Stimulated activated CD8-positive, alpha-beta memory T cell treated with anti-CD3 and anti-CD28 coated beads, Interleukin-15, amount 100 ng/mL, for 24 hours (primary cell): ENCODE measurements at regions not wholly inside any gene's neighbourhood (a gene's known extent, or its start where the extent isn't known, plus 50 kb on each side); places are given as distances from the start of the nearest gene placed in this dataset.

Experiments used
- DNase-seq: peaks from one replicate; pipeline ENCODE4 v3.0.0-alpha.2; 2020; ENCODE audit warnings: low read depth

DNA sequence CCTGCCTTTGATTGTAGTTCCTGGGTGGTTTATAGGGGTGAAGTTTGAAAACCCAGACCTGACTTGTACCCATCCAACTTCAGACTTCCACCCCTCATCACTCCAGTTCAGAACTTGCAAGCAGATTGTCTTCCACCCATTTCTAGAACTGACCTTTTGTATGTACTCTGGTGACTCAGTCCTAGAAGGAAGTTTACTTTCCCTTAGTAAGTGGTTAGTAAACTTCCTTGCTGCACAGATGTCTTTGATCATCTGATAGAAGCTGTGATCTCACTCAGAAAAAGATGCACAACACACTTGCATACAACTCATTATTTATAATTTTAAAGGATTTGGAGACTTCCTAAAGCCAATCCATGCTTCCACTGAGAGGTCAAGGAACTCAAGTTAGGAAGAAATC lies 368.0 kb downstream of the MFSD1 start:
- DNase-seq: no peak

DNA sequence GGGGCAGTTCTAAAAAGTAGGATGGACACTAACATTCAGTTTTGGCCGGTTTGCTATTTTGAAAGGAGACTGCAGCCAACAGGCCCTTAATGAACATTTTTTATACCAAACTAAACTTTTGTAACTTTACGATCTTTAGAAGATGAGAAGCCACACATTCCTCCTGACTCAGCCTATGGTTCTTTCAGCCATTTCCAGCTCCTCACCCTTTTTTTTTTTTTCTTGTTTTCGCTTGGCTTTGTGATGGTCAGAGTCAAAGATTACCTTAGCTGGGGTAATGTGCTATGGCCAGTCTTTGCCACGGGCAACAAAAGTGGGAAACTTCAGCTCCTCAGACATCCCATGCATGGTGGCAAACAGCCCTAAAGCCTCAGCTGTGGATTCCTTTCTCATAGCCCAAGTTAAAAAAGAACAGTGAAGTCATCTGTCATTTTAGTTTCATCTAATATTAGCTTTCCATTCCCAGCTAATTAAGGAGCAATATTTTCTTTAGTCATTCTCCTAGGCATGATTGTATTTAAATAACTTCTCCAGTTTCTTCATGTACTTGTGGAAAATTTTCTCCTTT lies 368.7 kb downstream of the MFSD1 start:
- no peak for DNase-seq

DNA sequence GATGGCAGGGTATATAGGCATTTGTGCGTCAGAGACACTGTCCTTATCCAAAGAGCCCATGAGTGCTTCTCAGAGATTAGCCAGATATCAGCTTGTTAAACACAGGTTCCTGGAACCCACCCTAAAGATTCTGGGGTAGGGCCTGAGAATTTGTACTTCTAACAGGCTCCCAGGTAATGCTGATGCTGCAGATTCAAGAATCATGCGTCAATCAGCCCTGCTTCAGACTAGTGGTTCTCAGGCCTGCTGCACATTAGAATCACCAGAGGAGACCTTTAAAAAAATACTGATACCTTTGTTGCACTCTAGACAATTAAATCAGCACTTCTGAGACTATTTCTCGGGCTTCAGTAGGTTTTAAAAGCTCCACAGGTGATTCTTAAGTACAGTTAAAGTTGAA lies 369.5 kb downstream of the MFSD1 start:
- no peak for DNase-seq

DNA sequence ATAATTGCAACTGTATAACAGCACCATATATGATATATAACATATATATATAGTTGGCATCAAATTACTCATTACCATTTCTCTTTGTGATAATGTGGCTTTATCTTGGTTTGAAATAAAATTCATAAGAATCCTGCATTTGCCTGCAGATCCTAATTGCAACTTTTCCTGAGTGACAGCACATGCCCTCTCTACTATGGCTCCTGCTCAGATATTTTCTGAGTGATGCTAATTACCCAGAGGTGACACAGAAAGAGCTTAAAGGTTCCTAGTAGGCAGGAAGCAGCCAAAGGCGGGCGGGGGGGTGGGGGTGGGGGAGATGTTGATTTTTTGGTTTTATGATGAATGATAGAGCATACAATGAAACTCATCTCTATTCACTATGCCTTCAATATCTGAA lies 370.6 kb downstream of the MFSD1 start:
- DNase-seq: no peak

DNA sequence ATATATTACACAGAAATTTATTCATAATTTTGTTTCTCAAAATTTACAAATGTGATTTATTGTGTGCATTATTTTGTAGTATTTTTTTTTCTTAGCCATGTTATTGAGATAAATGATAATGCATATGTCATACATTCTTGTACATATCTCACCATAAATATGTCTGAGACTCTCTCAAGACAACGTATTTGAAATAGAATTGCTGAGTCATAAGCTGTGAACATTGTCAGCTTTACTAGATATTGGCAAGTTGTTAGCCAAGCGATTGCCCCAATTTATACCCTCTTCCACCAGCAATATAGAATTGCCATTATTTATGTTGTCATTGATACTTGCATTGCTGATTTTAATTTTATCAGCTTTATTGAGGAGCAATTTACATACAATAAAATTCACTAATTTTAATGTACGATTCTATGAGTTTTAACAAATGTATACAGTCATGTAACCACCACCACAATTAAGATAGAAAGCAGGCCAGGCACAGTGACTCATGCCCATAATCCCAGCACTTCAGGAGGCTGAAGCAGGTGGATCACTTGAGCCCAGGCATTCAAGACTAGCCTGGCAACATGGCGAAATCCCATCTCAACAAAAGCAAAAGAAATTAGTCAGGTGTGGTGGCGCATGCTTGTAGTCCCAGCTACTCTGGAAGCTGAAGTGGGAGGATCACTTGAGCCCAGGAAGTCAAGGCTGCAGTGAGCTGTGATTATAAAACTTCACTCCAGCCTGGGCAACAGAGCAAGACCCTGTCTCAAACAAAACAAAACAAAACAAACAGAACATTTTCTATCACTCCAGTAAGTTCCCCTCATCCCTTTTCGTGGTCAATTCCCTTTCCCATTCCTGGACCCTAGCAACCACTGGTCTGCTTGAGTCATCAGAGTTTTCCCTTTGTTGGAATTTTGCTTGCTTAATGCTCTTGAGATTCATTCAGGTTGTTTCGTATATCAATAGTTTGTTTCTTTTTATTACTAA lies 373.1 kb downstream of the MFSD1 start:
- no peak for DNase-seq

DNA sequence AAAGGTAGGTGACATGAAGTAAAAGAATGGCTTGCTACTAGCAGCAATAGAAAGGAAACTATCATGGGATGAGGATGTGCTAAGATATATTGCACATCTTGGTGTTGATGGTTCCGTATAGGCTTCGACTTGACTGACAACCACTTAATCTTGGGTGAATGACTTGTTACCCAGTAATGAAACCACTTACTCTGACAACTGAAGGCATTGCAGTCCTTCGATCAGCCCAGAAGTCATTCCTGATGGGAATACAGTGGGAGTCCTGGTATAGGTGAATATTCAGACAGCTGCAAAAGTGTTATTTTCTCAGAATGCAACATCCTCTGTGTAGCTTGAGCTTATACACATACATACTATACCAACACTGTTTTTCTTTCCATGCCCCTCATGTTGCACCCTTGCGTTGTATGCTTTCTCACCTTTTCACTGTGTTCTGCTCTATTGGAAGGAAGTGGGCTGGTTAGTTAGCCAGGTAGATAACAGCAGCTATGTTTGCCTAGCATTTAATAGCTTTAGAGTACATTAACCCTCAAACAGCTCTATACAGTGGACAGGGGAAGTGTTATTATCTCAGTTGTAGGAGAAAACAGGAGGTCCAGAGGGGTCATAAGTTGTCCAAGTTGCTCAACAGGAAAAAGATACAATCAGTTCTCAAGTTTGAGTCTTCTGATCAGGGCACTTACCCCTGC lies 376.5 kb downstream of the MFSD1 start:
- DNase-seq: no peak

DNA sequence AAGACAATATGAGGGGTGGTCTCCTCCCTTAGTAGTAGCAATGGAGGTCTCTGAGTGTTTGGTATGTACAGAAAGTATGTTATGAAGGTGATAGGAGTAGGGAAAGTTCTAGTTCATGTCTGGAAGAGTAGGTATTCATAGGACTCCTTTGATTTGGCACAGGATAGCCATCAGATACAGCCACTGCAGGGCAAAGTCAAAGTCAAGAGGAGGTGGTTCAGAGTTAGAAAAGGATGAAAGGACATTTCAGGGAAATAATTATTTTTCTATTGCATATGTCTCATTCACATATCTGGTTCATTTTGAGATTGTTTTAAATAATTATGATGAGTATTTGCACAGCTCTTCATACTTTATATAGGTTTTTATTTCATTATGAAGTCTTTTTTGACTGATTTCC lies 381.1 kb downstream of the MFSD1 start:
- DNase-seq: no peak

DNA sequence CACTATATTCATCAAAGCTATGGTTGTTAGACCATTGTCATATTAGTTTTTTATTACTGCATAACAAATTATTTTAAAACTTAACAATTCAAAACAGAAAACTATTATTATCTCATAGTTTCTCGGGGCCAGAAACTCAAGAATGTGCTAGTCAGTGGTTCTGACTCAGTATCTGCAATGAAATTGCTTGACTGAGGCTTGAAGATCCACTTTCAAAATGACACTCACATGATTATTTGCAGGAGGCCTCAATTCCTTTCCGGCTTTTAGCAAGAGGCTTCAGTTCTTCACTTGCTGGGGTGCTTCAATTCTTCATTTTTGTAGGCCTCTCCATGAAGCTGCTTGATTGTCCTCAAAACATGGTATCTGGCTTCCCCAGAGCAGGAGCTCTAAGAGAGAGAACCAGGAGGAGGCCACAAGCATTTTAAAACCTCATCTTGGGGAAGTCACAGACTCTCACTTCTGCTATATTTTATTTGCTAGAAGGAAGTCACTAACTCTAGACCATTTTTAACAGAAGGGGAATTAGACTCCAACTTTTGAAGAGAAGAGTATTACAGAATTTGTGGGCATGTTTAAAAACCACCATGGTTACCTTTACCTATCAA lies 383.7 kb downstream of the MFSD1 start:
- DNase-seq: no peak

DNA sequence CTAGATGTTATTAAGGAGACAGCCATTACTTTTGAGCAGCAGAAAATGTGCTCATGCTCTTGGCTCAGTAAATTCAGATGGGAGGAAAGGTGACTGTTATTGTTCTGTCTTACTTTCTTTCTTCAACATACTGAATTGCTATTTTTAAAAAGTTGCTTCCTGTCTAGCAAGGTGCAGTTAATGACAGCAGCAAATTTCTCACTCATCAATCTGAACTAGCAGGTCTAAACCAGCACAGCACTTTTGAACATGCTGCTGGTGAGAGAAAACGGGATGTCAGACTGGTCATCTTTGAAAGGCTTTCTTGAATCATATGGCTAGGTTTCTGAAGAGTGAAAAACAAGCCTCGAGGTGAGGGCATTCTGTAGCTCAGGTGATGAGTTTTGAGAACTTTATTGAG lies 384.7 kb downstream of the MFSD1 start:
- no peak for DNase-seq

DNA sequence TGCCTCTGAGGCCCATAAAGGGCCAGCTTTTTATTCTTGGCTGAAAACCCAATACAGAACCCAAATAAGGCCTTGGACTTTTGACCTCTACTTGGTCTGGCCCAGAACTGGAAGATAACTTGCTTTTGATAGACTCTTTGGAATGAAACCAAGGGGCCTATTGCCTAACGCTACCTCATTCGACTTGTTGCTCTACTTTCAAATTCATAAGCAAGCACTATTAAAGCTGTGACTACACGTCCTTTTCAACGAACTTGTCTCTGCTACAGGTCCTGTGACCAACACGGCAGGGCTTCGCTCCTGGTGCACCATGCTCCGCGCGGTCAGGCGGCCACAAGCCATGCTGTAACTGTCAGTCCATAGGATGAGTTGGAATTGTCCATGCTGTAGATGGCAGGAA lies 385.4 kb downstream of the MFSD1 start:
- no peak for DNase-seq

DNA sequence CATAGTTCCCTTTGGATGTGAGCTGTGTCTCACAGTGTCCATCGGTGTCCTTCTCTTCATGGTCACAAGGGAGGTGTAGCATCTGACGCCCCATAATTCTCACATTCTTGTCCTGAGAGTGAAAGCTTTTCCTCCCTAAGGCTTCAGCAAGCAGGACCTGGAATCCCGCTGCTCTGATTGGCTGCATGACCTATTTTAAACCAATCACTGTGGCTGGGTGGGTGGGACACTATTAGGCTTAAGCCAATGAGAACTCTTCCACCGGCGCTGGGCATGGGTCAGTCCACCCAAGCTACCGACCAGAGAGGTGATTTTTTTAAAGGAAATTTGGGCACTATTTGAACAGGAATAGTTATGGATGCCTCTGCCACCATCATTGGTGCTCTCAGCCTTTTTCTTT lies 385.9 kb downstream of the MFSD1 start:
- no peak for DNase-seq

DNA sequence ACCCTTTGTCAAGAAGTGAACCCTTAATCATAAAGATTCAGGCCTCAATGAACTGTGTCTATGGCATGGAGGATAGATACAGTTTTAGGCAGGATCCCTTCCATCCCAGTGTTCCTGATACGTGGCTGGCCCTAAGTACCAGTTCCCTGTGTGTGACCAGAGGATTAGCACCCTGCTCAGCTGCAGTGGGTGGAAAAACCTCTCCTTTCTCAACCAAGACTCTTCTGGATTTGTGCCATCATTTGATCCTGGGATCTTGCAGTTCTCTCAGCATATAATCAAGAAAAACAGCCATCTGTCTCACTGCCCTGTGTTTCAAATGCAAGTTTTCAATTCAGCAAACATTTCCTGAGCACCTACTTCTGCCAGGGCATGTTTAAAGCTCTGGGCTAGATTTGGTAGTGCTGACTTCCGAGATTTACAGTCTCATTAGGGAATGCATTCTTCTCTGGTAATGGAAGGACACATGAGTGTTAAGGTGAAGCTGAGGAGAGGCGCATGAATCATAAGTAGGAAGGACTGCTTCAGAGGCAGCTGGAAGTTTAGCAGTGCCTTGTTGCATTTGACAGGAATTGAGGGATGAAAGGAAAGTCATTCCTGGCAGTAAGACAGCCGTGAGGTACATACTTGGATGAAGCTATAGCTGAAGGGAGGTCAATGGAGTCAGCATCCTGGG lies 388.3 kb downstream of the MFSD1 start:
- DNase-seq: no peak

DNA sequence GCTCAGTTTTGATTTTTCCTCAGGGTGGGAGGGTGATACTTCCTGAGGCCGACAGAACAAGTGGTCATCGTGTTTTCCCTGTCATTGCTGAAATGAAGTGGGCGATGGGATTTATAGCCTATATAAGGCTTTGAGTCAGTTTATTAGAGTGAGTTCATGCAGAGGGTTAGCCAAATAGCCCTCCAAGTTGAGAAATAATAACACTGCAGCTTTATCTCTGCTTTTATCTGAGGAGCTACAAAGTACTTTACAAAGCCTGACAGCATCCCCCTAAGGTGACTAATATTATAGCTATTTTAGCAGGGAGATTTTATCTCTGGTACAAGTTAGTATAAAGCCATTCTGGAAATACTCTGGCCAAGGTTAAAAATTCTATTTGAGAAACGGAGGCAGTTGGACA lies 389.6 kb downstream of the MFSD1 start:
- no peak for DNase-seq

DNA sequence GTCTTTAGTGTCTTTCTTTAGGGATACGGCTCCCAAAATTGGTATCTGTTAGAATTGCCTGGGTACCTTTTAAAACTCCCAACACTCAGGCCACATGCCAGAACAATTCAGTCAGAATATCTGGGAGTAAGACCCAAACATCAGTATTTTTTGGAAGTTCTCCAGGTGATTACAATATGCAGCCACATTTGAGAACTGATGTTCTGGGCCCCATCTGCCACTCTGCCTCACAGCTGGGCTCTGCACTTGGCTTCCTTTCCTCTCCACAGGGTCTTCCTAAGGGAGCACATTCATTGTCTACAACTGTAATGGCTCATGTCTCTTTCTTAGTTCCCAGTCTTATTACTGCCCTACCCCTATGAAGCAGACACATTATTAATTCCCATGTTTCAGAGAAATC lies 394.5 kb downstream of the MFSD1 start:
- DNase-seq: no peak

DNA sequence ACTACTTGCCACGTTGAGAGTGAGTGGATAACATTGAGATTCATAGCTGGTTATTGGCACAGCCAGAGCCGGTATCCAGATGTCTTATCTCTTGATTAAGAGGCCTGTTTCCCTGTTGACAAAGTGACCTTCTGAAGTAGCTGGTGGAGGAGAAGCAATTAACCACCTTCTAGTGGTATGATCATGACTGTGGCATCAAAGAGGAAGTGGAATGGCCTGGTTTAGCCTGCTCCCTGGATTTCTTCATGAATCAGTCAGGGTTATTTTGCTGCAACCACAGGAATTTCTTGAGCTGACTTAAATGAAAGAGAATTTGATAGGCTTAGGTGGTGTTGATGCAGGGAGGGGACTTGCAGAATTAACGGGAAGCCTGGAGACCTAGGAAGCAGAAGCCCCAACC lies 398.3 kb downstream of the MFSD1 start:
- no peak for DNase-seq

DNA sequence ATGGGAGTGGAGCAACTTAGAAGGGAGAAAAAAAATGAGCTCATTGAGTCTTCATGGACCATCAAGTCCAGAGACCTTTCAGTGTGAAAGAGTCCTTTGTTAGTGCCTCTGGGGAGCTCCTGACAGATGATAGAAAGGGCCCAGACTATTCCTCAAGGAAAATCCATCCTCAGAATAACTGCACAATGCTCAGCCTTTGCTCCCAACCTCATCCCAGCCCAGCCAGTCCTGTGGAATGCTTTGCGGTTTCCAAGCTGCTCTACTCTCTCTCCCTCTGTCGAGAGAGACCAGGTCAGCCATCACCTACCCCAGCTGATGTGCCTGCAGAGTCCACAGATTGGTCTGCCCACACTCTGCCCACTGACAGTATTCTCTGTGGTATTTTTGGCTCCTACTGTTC lies 406.2 kb downstream of the MFSD1 start:
- DNase-seq: no peak

DNA sequence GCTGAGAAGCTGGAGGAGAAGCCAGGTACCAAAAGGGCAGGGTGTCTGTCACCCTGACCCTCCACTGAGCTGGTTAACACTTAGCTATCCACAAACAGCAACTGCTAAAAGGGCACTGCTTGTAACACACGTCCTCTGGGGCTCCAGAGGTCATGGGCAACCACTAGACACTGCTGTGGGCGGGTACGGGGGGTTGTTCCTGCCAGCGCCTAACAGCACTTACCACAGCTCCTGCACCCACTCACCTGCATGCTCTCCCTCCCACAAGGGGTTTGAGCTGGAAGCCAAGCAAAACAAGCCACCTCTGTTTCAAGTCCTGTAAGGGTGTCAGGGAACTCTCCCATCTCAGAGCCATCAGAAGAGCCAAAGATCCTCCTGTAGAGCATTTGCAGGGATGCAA lies 407.6 kb downstream of the MFSD1 start:
- DNase-seq: no peak

DNA sequence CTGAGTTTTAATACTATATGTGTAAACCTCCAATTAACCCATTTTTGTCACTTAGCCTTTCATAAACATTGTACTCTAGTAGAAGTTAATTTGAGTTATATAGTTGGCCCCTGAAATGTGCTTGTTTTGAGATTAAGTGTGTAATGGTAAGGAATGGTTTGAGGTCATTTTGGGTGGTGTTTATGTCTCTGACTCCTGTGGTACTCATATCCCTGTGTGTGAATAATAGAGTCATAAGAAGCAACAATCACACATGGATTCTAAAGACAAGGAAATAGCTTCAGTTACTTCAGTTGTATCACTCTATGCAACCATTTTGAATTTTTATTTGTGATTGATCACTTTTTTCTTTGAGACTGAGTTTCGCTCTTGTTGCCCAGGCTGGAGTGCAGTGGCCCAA lies 408.5 kb downstream of the MFSD1 start:
- DNase-seq: no peak

DNA sequence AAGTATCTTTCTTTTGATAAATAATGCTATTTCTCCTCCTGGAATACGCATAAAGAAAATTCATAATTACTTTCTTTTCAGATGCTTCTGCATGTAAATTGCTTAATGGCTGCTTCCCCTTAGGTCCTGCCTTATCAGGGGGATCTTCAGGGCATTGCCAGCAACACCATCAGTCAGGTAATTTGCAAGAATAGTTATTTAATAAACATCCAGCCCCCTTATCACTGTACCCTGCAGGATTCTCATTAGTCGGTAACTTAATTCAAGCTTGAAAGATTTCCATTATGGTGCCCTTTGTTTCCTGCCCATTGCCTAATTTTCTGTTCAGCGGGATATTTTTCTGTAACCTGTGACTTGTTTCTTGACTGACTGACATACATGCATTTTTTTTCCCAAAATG lies 414.5 kb downstream of the MFSD1 start:
- no peak for DNase-seq

DNA sequence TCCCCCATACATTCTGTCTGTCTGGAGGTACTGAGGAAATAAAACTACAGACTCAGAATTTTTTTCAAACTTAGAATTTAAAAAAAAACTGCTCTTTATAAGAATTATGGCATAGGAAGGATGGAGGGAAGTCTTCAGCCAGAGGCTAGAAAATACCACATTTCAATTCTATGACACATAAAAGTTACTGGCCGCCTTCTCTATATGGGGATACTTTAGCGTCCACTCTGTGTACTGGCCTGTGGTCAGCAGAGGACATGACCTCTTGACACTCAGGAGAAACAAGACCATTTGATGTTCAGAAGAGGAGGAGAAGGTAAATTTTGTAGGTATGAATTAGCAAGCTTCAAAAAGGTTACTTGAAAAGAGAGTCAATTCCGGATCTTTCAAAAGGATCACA lies 417.4 kb downstream of the MFSD1 start:
- DNase-seq: no peak

DNA sequence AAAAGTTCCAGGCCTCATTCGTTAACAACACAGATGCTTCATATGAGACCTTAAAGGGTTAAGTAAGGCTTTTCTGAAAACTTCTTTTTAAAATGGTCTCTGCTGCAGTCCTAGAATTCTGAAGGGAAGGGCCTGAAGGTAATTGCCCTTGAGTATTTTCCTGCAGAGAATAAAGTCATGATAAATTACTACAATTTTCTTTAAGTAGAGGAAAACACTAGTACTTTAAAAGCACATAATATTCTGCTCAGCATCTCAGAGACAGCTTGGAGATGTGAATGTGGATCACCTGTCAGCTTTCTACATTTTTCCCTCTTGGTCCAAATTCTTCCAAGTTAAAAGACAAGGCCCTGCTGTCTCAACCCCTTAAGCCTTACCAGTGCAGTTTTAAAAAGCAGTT lies 419.5 kb downstream of the MFSD1 start:
- DNase-seq: no peak

DNA sequence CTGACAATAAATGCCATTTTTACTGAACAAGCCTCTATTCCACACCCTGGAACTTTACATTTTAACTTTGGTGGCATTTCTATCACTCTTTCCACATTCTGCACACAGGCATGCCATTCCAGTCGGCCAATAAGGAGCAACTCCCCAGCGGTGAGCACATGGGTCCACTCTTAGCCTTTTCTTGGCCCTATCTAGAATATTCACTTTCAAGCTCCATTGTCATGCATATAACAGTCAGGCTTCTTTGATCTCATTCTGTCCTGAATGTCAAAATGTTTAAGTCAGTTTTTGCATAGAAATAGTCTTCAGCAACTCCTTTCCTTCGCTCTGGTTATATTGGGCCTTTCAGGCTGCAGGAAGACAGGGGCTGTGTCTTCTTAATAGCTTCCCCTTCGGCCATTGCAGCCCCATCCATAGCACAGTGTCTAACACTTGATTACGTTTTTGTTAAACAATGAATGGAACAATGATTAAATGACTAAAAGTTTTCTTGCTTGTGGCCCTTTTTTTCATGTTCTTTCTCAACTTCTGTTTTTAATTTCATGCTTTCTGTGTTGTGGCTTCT lies 427.3 kb downstream of the MFSD1 start:
- no peak for DNase-seq
